Effector memory CD4-positive, alpha-beta T cell (primary cell): ENCODE measurements at regions not wholly inside any gene's neighbourhood (a gene's known extent, or its start where the extent isn't known, plus 50 kb on each side); places are given as distances from the start of the nearest gene placed in this dataset.
"Not testable (repeated sequence)": the region's sequence is repeated elsewhere in the genome, so short reads cannot be mapped to it uniquely, and the experiment has no call there.

ENCODE experiments used
- DNase-seq, 3 donors: peaks; one replicate each; pipeline ENCODE4 v3.0.0-alpha.2; 2020
- H3K27ac ChIP-seq: 2 replicates; pipeline ENCODE4 v1.7.0; 2013; ENCODE audit warnings: mild to moderate bottlenecking, low read length, moderate library complexity; ENCODE audit not compliant: insufficient read depth, poor library complexity, severe bottlenecking
- H3K27me3 ChIP-seq: replicated peaks from 2 replicates; pipeline ENCODE4 v1.7.0; 2013; ENCODE audit warnings: mild to moderate bottlenecking, low read length; ENCODE audit not compliant: insufficient read depth, control insufficient read depth, poor library complexity, severe bottlenecking
- H3K36me3 ChIP-seq: 2 replicates; pipeline ENCODE4 v1.7.0; 2013; ENCODE audit warnings: mild to moderate bottlenecking, low read length, moderate library complexity; ENCODE audit not compliant: control insufficient read depth, insufficient read depth
- H3K4me1 ChIP-seq: 2 replicates; pipeline ENCODE4 v1.7.0; 2013; ENCODE audit warnings: low read length, mild to moderate bottlenecking; ENCODE audit not compliant: control insufficient read depth, insufficient read depth, poor library complexity, severe bottlenecking
- H3K4me3 ChIP-seq: 2 replicates; pipeline ENCODE4 v1.7.0; 2013; ENCODE audit warnings: low read length, low read depth, mild to moderate bottlenecking; ENCODE audit not compliant: insufficient read depth, poor library complexity, severe bottlenecking
- H3K9me3 ChIP-seq: 2 replicates; pipeline ENCODE4 v1.7.0; 2013; ENCODE audit warnings: mild to moderate bottlenecking, low read length, moderate library complexity; ENCODE audit not compliant: control insufficient read depth

GRCh38 chrX:43267652-43268051, 388.4 kb upstream of the MAOA start:
- no peak for DNase-seq
- H3K4me3 ChIP-seq = no peak overlapping the region
- H3K9me3 ChIP-seq = no peaks in the 10 kb centered on the region
- H3K36me3 ChIP-seq = no peaks in the 10 kb centered on the region
- H3K27ac ChIP-seq = no peak overlapping the region
- H3K4me1 ChIP-seq = no peaks in the 10 kb centered on the region
- no peaks in the 10 kb centered on the region for H3K27me3 ChIP-seq

- Histone ChIP-seq H3K4me1 (no peaks in the 10 kb centered on the region), H3K9me3 (no peaks in the 10 kb centered on the region), H3K36me3 (no peaks in the 10 kb centered on the region), H3K27ac (no peak overlapping the region), H3K4me3 (no peak overlapping the region), H3K27me3 (no peaks in the 10 kb centered on the region)
- DNase-seq = no peak
These were observed 386.9 kb upstream of the MAOA start for GRCh38 chrX:43269201-43269600.

GRCh38 chrX:43277879-43278278, 378.2 kb upstream of the MAOA start:
- no peaks in the 10 kb centered on the region for H3K36me3 ChIP-seq
- no peaks in the 10 kb centered on the region for H3K4me1 ChIP-seq
- no peaks in the 10 kb centered on the region for H3K9me3 ChIP-seq
- H3K27ac ChIP-seq = no peak overlapping the region
- H3K4me3 ChIP-seq = no peak overlapping the region
- DNase-seq = no peak
- H3K27me3 ChIP-seq = no peaks in the 10 kb centered on the region

GRCh38 chrX:43278440-43278839, 377.7 kb upstream of the MAOA start:
- no peaks in the 10 kb centered on the region for H3K4me1 ChIP-seq
- no peaks in the 10 kb centered on the region for H3K36me3 ChIP-seq
- no peak overlapping the region for H3K27ac ChIP-seq
- DNase-seq = no peak
- H3K27me3 ChIP-seq = no peaks in the 10 kb centered on the region
- no peak overlapping the region for H3K4me3 ChIP-seq
- H3K9me3 ChIP-seq = no peaks in the 10 kb centered on the region

GRCh38 chrX:43279341-43279808, 376.7 kb upstream of the MAOA start:
- DNase-seq = no peak
- Histone ChIP-seq H3K27me3 (no peaks in the 10 kb centered on the region), H3K27ac (no peak overlapping the region), H3K4me3 (no peak overlapping the region), H3K4me1 (no peaks in the 10 kb centered on the region), H3K9me3 (no peaks in the 10 kb centered on the region), H3K36me3 (no peaks in the 10 kb centered on the region)

GRCh38 chrX:43283187-43283586, 372.9 kb upstream of the MAOA start:
- DNase-seq = no peak
- no peaks in the 10 kb centered on the region for H3K4me1 ChIP-seq
- no peaks in the 10 kb centered on the region for H3K36me3 ChIP-seq

GRCh38 chrX:43311625-43312024, 344.5 kb upstream of the MAOA start:
- H3K4me1 ChIP-seq, H3K36me3 ChIP-seq, H3K9me3 ChIP-seq, H3K27ac ChIP-seq, H3K4me3 ChIP-seq, H3K27me3 ChIP-seq, DNase-seq: not testable (repeated sequence)

More at GRCh38 chrX:43283187-43283586, 372.9 kb upstream of the MAOA start:
- no peak overlapping the region for H3K4me3 ChIP-seq
- no peak overlapping the region for H3K27ac ChIP-seq
- no peaks in the 10 kb centered on the region for H3K9me3 ChIP-seq
- no peaks in the 10 kb centered on the region for H3K27me3 ChIP-seq

- Histone ChIP-seq H3K27me3 (no peaks in the 10 kb centered on the region), H3K9me3 (no peaks in the 10 kb centered on the region), H3K36me3 (no peaks in the 10 kb centered on the region), H3K27ac (no peak overlapping the region), H3K4me1 (no peaks in the 10 kb centered on the region), H3K4me3 (no peak overlapping the region)
- no peak for DNase-seq
These were observed 343.1 kb upstream of the MAOA start for GRCh38 chrX:43313035-43313434.

GRCh38 chrX:43314525-43314924, 341.6 kb upstream of the MAOA start:
- H3K27ac ChIP-seq = no peak overlapping the region
- H3K36me3 ChIP-seq = no peaks in the 10 kb centered on the region
- H3K27me3 ChIP-seq = no peaks in the 10 kb centered on the region
- H3K4me3 ChIP-seq = no peak overlapping the region
- DNase-seq = no peak
- H3K4me1 ChIP-seq = no peaks in the 10 kb centered on the region
- no peaks in the 10 kb centered on the region for H3K9me3 ChIP-seq

- Histone ChIP-seq H3K4me1 (no peaks in the 10 kb centered on the region), H3K4me3 (no peak overlapping the region), H3K36me3 (no peaks in the 10 kb centered on the region), H3K9me3 (no peaks in the 10 kb centered on the region), H3K27ac (no peak overlapping the region), H3K27me3 (no peaks in the 10 kb centered on the region)
- DNase-seq = no peak
These were observed 340.5 kb upstream of the MAOA start for GRCh38 chrX:43315622-43316021.

GRCh38 chrX:43316146-43316545, 340.0 kb upstream of the MAOA start:
- Histone ChIP-seq H3K4me1 (no peaks in the 10 kb centered on the region), H3K27me3 (no peaks in the 10 kb centered on the region), H3K9me3 (no peaks in the 10 kb centered on the region), H3K36me3 (no peaks in the 10 kb centered on the region), H3K27ac (no peak overlapping the region), H3K4me3 (no peak overlapping the region)
- DNase-seq = no peak
